Calu3 (cell line): ENCODE measurements at regions not wholly inside any gene's neighbourhood (a gene's known extent, or its start where the extent isn't known, plus 50 kb on each side); places are given as distances from the start of the nearest gene placed in this dataset.

Experiments
- BruUV-seq: library from RNA; stranded (reverse); fragments of 400-500 nt; replicated peaks from 2 replicates; lab custom pipeline; 2021; lab: Mats Ljungman, UMichigan
- CTCF ChIA-PET: fragments of 300-600 bp; sonication (Branson Sonifier 250); formaldehyde crosslinking; loops from one replicate; lab custom pipeline; 2022; ENCODE audit warnings: antibody characterized with exemption; lab: Charles Lee
- DNase-seq: peaks from one replicate; pipeline ENCODE4 v3.0.0; 2022
- H3K27ac Mint-ChIP-seq: one replicate; pipeline ENCODE4 v1.8.0; 2022; ENCODE audit warnings: mixed read lengths; ENCODE audit not compliant: unreplicated experiment
- H3K27me3 Mint-ChIP-seq: one replicate; pipeline ENCODE4 v1.8.0; 2022; ENCODE audit warnings: mixed read lengths; ENCODE audit not compliant: unreplicated experiment
- H3K36me3 Mint-ChIP-seq: one replicate; pipeline ENCODE4 v1.8.0; 2022; ENCODE audit warnings: mild to moderate bottlenecking, moderate library complexity, mixed read lengths; ENCODE audit not compliant: insufficient read depth, unreplicated experiment
- H3K4me1 Mint-ChIP-seq: one replicate; pipeline ENCODE4 v1.8.0; 2022; ENCODE audit warnings: mild to moderate bottlenecking, low read depth, mixed read lengths; ENCODE audit not compliant: unreplicated experiment
- H3K4me3 Mint-ChIP-seq: one replicate; pipeline ENCODE4 v1.8.0; 2022; ENCODE audit warnings: mild to moderate bottlenecking, low read depth, moderate library complexity, mixed read lengths; ENCODE audit not compliant: unreplicated experiment
- H3K9me3 Mint-ChIP-seq: one replicate; pipeline ENCODE4 v1.8.0; 2022; ENCODE audit warnings: low read depth, mixed read lengths; ENCODE audit not compliant: unreplicated experiment
- intact Hi-C: fragments of 100-400 bp; cut with micrococcal nuclease; formaldehyde crosslinking; loops from one replicate; pipeline ENCODE4 v1.10.0; 2022; ENCODE audit not compliant: unreplicated experiment
- TF ChIP-seq, protein P1 (sequence below): fragments of 200-600 bp; IDR thresholded peaks from one replicate; pipeline ENCODE4 v1.8.0; 2022; ENCODE audit warnings: antibody characterized with exemption; ENCODE audit not compliant: unreplicated experiment

DNA sequence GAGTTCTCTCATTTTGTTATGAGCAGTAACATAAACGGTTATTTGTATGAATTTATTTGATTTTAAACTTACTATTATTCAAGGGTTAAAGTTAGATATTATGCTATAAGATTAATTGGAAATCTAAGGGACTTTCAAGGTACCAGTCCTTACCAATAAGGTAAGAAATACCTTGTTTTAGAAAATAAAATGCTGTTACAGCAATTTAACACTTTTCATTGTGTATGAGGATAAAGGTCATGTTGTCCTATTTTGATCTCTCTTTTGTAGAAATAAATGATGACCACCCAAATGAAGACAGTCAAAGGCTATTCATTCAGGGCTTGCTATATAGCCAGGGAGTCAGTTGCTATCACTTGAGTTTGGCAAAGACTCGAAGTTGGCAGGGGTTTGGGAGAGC lies 1185.9 kb upstream of the GOT2 start:
- CTCF ChIA-PET: no interaction called here
- TF ChIP-seq, protein P1, sequence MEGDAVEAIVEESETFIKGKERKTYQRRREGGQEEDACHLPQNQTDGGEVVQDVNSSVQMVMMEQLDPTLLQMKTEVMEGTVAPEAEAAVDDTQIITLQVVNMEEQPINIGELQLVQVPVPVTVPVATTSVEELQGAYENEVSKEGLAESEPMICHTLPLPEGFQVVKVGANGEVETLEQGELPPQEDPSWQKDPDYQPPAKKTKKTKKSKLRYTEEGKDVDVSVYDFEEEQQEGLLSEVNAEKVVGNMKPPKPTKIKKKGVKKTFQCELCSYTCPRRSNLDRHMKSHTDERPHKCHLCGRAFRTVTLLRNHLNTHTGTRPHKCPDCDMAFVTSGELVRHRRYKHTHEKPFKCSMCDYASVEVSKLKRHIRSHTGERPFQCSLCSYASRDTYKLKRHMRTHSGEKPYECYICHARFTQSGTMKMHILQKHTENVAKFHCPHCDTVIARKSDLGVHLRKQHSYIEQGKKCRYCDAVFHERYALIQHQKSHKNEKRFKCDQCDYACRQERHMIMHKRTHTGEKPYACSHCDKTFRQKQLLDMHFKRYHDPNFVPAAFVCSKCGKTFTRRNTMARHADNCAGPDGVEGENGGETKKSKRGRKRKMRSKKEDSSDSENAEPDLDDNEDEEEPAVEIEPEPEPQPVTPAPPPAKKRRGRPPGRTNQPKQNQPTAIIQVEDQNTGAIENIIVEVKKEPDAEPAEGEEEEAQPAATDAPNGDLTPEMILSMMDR: no peak
- BruUV-seq: no TSS peak

DNA sequence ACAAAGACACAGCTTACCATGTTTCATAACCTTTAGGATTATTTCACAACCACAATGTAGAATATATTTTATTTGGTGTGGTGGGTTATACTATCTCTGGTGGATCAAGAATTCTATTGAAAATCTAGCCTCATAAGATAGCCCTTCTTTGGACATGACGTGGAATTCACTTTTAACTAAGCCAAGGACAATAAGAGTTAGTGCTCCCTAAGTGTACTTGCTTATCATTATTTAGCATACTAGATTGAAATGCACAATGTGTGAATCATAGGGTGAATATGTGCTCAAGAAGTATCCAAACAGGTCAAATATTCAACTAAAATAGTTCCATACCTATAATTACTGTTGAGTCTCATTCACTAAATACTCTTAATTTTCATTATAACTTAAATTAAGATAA lies 1179.5 kb upstream of the GOT2 start:
- Mint-ChIP-seq H3K27me3 (no peaks in the 10 kb centered on the region), H3K4me1 (no peaks in the 10 kb centered on the region), H3K9me3 (peaks cover 6% of the 10 kb centered on the region), H3K27ac (no peak overlapping the region), H3K36me3 (no peaks in the 10 kb centered on the region), H3K4me3 (no peak overlapping the region)
- TF ChIP-seq, protein P1: no peak
- intact Hi-C loops: no loop called here
- CTCF ChIA-PET: no interaction called here
- no TSS peak for BruUV-seq
- no peak for DNase-seq

More for the DNA sequence above, 1185.9 kb upstream of the GOT2 start:
- H3K4me1 Mint-ChIP-seq: no peaks in the 10 kb centered on the region
- no peak for DNase-seq
- H3K9me3 Mint-ChIP-seq: peaks cover 5% of the 10 kb centered on the region
- no peaks in the 10 kb centered on the region for H3K36me3 Mint-ChIP-seq
- H3K27ac Mint-ChIP-seq: no peak overlapping the region
- no peak overlapping the region for H3K4me3 Mint-ChIP-seq
- intact Hi-C loops: no loop called here
- H3K27me3 Mint-ChIP-seq: no peaks in the 10 kb centered on the region

DNA sequence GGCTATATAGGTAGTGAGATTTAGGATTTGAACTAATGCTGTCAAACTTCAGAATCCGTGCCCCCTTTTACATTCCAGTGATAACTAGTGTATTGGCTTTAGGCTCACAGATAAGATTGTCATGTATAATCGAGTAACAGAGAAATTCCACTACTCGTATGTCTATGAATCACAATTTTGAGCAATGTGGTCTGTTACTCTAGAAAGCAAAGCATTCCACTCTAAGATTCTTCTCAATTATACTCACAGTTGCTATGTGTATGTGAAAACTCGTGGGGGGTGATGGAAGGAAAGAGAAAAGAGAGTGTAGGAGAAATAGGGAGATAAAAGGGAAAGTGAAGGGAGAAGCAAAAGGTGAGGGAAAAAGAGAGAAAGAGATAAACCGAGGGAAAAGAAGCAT lies 1175.1 kb upstream of the GOT2 start:
- H3K36me3 Mint-ChIP-seq: no peaks in the 10 kb centered on the region
- no TSS peak for BruUV-seq
- H3K9me3 Mint-ChIP-seq: peaks cover 6% of the 10 kb centered on the region
- TF ChIP-seq, protein P1: no peak
- CTCF ChIA-PET: no interaction called here
- H3K4me3 Mint-ChIP-seq: no peak overlapping the region
- H3K27ac Mint-ChIP-seq: no peak overlapping the region
- H3K4me1 Mint-ChIP-seq: no peaks in the 10 kb centered on the region
- intact Hi-C loops: no loop called here
- no peak for DNase-seq
- no peaks in the 10 kb centered on the region for H3K27me3 Mint-ChIP-seq

DNA sequence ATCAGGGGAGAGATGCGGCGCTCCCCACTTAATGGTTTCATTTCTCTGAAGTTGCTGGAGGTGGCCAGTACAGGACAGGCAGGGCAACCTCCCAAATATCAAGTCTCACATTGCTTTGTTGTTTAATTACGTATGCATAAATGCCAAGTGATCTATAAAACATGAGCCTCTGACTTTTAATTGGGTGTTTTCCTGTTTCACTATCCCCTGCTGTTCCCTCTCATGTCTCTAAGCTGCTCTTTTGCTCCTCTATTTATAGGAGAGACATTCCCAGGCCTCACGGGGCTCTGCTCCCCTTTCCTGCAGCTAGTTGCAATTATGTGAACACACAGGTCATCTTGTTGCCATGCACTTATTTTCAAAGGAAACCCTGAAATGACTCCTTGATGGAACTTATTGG lies 1173.5 kb upstream of the GOT2 start:
- DNase-seq: no peak
- BruUV-seq: no TSS peak
- TF ChIP-seq, protein P1: no peak
- Mint-ChIP-seq H3K4me3 (no peak overlapping the region), H3K36me3 (no peaks in the 10 kb centered on the region), H3K27me3 (no peaks in the 10 kb centered on the region), H3K9me3 (peaks cover 4% of the 10 kb centered on the region), H3K4me1 (no peaks in the 10 kb centered on the region), H3K27ac (no peak overlapping the region)
- intact Hi-C loops: no loop called here
- CTCF ChIA-PET: no interaction called here
